ENCODE measurements at regions not wholly inside any gene's neighbourhood (a gene's known extent, or its start where the extent isn't known, plus 50 kb on each side); places are given as distances from the start of the nearest gene placed in this dataset.

DNA sequence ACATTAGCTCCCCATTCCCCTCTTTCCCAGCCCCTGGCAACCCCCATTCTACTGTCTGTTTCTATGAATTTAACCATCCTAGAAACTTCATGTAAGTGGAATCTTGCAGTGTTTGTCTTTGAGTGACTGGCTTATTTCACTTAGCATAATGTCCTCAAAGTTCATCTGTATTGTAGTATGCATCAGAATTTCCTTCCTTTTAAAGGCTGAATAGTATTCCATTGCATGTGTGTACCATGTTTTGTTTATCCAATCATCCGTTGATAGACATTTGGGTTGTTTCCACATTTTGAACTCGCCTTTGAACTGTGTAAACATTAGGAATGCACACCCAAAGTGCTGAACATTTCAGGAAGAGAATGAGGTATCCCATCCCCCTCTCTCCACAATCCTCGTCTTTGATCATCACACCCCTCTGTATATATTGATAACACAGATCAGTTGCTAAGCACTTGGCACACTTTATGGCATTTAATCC, 56.4 kb upstream of the PLAC1 start:
- DNase-seq (ENCODE audit: extremely low read depth, low read depth) = no peak
- no peak overlapping the region for H3K4me3 ChIP-seq (replicated peaks; ENCODE audit: low read depth, low read length)
- no peak for TF ChIP-seq CTCF (IDR thresholded peaks at IDR 0.05; ENCODE audit: low read depth, low read length, missing control alignments)

DNA sequence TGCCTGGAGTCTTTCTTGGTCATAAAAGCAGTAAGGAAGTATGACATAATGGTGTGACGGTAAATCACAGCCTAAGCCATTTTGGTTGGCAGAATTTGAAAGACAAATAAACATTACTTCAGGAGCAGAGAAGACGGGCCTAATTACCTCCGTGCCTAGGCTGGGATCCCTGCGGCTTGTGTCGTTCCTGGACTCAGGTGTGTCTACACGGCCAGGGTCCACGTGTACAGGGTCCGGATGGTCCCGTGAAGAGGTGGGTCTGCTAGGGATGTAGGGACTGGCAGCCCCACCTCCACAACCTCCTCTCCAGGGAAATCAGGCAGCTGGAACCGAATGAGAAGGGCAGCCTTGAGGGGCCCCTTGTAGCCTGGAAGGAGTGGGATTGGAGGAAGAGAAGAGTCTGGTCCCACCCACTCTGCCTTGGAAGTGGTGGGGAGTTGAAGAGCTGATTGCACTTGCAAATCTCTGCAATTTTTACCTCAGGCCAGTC, 55.4 kb upstream of the PLAC1 start:
- DNase-seq (ENCODE audit: extremely low read depth, low read depth) = no peak
- H3K4me3 ChIP-seq (replicated peaks; ENCODE audit: low read depth, low read length) = no peak overlapping the region
- TF ChIP-seq CTCF (IDR thresholded peaks at IDR 0.05; ENCODE audit: low read depth, low read length, missing control alignments) = no peak

DNA sequence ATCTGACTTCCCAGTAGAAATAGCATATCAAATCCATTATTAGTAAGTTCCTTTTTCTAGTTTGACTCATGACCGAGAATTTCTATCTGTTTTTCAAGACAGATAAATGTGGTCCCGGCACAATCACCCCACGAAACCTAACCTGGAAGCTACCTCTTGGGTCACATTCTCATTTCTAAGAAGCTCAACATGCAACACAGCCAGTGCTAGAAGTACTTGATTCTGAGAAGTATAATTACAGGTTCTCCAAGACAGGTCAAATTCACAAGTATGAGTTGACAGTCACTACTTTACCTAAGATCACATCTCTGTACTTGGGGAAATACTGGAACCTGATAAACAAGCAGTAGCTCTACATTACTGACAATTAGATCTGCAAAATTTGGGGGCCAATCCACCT, 54.0 kb upstream of the PLAC1 start:
- H3K4me3 ChIP-seq (replicated peaks; ENCODE audit: low read depth, low read length) = no peak overlapping the region
- no peak for DNase-seq (ENCODE audit: extremely low read depth, low read depth)
- TF ChIP-seq CTCF (IDR thresholded peaks at IDR 0.05; ENCODE audit: low read depth, low read length, missing control alignments) = no peak

DNA sequence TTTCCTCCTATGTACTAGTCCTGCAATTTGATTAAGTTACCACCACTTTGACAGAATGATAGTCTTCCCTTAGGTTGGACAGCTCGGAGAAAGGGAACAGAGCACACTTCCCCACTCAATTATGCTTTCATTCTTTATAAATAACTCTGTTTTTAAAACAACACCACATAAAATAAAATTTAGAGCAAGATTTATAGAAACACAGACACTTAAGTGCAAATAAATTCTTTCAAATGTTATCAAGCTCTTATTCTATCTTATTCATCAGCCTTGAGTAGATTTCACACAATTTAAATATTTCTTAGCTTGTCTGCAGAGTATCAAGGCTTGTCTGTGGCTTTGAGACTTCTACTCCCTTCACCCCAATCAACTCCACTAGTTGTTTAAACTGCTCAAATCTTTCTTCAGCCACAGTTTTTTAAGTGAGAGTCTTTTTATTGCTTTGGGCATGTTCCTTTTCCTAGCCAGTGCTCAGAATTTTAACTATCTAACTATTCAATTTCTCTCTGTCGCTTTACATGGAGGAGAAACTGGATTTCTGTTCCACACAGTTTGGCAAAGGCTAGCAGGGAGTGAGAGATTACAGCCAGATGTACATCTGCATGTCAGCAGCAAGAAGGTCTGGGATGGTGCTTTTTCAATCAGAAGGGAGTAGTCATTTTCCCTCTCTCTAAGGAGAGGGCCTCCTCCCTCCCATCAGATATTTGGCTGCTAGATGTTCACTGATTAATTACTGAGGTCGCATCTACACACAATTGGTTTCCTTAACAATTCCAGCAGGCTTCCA, 53.1 kb upstream of the PLAC1 start:
- no peak for TF ChIP-seq CTCF (IDR thresholded peaks at IDR 0.05; ENCODE audit: low read depth, low read length, missing control alignments)
- no peak for DNase-seq (ENCODE audit: extremely low read depth, low read depth)
- no peak overlapping the region for H3K4me3 ChIP-seq (replicated peaks; ENCODE audit: low read depth, low read length)

Data from HFF-Myc (cell line).